Esophagus (tissue), 2 donors: ENCODE measurements at regions not wholly inside any gene's neighbourhood (a gene's known extent, or its start where the extent isn't known, plus 50 kb on each side); places are given as distances from the start of the nearest gene placed in this dataset.

Experiments used
- H3K27ac ChIP-seq, 2 donors: one replicate each; pipeline ENCODE4 v1.5.1; 2013; ENCODE audit warnings: low read depth in 2 of 2, mild to moderate bottlenecking in 2 of 2, inconsistent platforms in 1 of 2, low read length in 1 of 2, moderate library complexity in 1 of 2
- H3K27me3 ChIP-seq, 2 donors: one replicate each; pipeline ENCODE4 v1.6.1; 2013; ENCODE audit warnings: low read length in 2 of 2, control low read depth in 1 of 2, mild to moderate bottlenecking in 1 of 2; ENCODE audit not compliant: insufficient read depth in 2 of 2, control insufficient read depth in 1 of 2
- H3K36me3 ChIP-seq, 2 donors: one replicate each; pipeline ENCODE4 v1.6.1; 2013; ENCODE audit warnings: low read length in 1 of 2; ENCODE audit not compliant: control insufficient read depth in 2 of 2, insufficient read depth in 2 of 2
- H3K4me1 ChIP-seq, 2 donors: one replicate each; pipeline ENCODE4 v1.6.1; 2013; ENCODE audit warnings: low read length in 1 of 2; ENCODE audit not compliant: control insufficient read depth in 2 of 2, insufficient read depth in 2 of 2
- H3K4me3 ChIP-seq, 2 donors: one replicate each; pipeline ENCODE4 v1.5.1; 2013; ENCODE audit warnings: low read length in 2 of 2, mild to moderate bottlenecking in 2 of 2, low read depth in 1 of 2, moderate library complexity in 1 of 2
- H3K9me3 ChIP-seq, 2 donors: one replicate each; pipeline ENCODE4 v1.6.1; 2013; ENCODE audit warnings: mild to moderate bottlenecking in 2 of 2, low read depth in 1 of 2, low read length in 1 of 2, moderate library complexity in 1 of 2; ENCODE audit not compliant: control insufficient read depth in 2 of 2, insufficient read depth in 1 of 2
- WGBS, 2 donors: extraction: QIAGEN DNeasy Blood & Tissue Kit; methylation state at CpG; one replicate each; pipeline ENCODE4 v1.1.7; 2013; 5-methylcytosine and 5-hydroxymethylcytosine counted together
- donor health status: healthy with polysubstance abuse.
- donor health status: Bipolar disorder and iron deficiency.

- Histone ChIP-seq H3K9me3 (no peaks in the 10 kb centered on the region), H3K4me1 (no peaks in the 10 kb centered on the region), H3K36me3 (no peaks in the 10 kb centered on the region), H3K4me3 (no peak overlapping the region), H3K27me3 (no peaks in the 10 kb centered on the region), H3K27ac (no peak overlapping the region)
- WGBS, 2 donors, result 90 to 92% methylated on average over 1 of the region's 1 CpG
Observed at GRCh38 chr5:98641671-98642070, 131.8 kb upstream of the RGMB start.

GRCh38 chr5:98643569-98643968 lies 129.9 kb upstream of the RGMB start:
- Histone ChIP-seq H3K36me3 (no peaks in the 10 kb centered on the region), H3K27me3 (no peaks in the 10 kb centered on the region), H3K4me1 (no peaks in the 10 kb centered on the region), H3K9me3 (no peaks in the 10 kb centered on the region), H3K27ac (no peak overlapping the region), H3K4me3 (no peak overlapping the region)
- 46 to 73% methylated on average over 1 of the region's 1 CpG for WGBS, 2 donors

GRCh38 chr5:98651715-98652114 lies 121.7 kb upstream of the RGMB start:
- H3K9me3 ChIP-seq, result no peaks in the 10 kb centered on the region
- 54 to 69% methylated on average over 3 of the region's 3 CpGs for WGBS, 2 donors
- no peak overlapping the region for H3K27ac ChIP-seq
- H3K4me1 ChIP-seq, result no peaks in the 10 kb centered on the region
- H3K36me3 ChIP-seq, result no peaks in the 10 kb centered on the region
- H3K4me3 ChIP-seq, result no peak overlapping the region
- H3K27me3 ChIP-seq, result no peaks in the 10 kb centered on the region

GRCh38 chr5:98656125-98656795 lies 117.2 kb upstream of the RGMB start:
- Histone ChIP-seq H3K4me3 (no peak overlapping the region), H3K27me3 (no peaks in the 10 kb centered on the region), H3K9me3 (no peaks in the 10 kb centered on the region), H3K27ac (no peak overlapping the region), H3K36me3 (no peaks in the 10 kb centered on the region), H3K4me1 (no peaks in the 10 kb centered on the region)
- WGBS, 2 donors, result 43% methylated on average over 3 of the region's 3 CpGs

GRCh38 chr5:98656796-98657195 lies 116.7 kb upstream of the RGMB start:
- Histone ChIP-seq H3K27me3 (no peaks in the 10 kb centered on the region), H3K4me1 (no peaks in the 10 kb centered on the region), H3K27ac (no peak overlapping the region), H3K9me3 (no peaks in the 10 kb centered on the region), H3K36me3 (no peaks in the 10 kb centered on the region), H3K4me3 (no peak overlapping the region)
- 89 to 90% methylated on average over 1 of the region's 1 CpG for WGBS, 2 donors

GRCh38 chr5:98657559-98657958 lies 115.9 kb upstream of the RGMB start:
- no peak overlapping the region for H3K27ac ChIP-seq
- H3K36me3 ChIP-seq, result no peaks in the 10 kb centered on the region
- WGBS, 2 donors, result 81 to 91% methylated on average over 4 of the region's 4 CpGs

GRCh38 chr5:98663521-98663920 lies 109.9 kb upstream of the RGMB start:
- Histone ChIP-seq H3K36me3 (no peaks in the 10 kb centered on the region), H3K27me3 (no peaks in the 10 kb centered on the region), H3K4me3 (no peak overlapping the region), H3K4me1 (no peaks in the 10 kb centered on the region), H3K27ac (no peak overlapping the region), H3K9me3 (peaks cover 0 to 6% of the 10 kb centered on the region in 2 donors)

More at GRCh38 chr5:98657559-98657958, 115.9 kb upstream of the RGMB start:
- Histone ChIP-seq H3K27me3 (no peaks in the 10 kb centered on the region), H3K4me1 (no peaks in the 10 kb centered on the region), H3K4me3 (no peak overlapping the region), H3K9me3 (peaks cover 0 to 3% of the 10 kb centered on the region in 2 donors)

- Histone ChIP-seq H3K4me3 (no peak overlapping the region), H3K36me3 (no peaks in the 10 kb centered on the region), H3K9me3 (peaks cover 0 to 6% of the 10 kb centered on the region in 2 donors), H3K27me3 (no peaks in the 10 kb centered on the region), H3K27ac (no peak overlapping the region), H3K4me1 (no peaks in the 10 kb centered on the region)
- 92 to 93% methylated on average over 4 of the region's 4 CpGs for WGBS, 2 donors
Observed at GRCh38 chr5:98664736-98665135, 108.7 kb upstream of the RGMB start.

GRCh38 chr5:98679963-98680362 lies 93.5 kb upstream of the RGMB start:
- Histone ChIP-seq H3K36me3 (no peaks in the 10 kb centered on the region), H3K9me3 (no peaks in the 10 kb centered on the region), H3K27me3 (no peaks in the 10 kb centered on the region), H3K4me1 (no peaks in the 10 kb centered on the region), H3K4me3 (no peak overlapping the region), H3K27ac (no peak overlapping the region)
- 58 to 73% methylated on average over 4 of the region's 4 CpGs for WGBS, 2 donors

- Histone ChIP-seq H3K27me3 (no peaks in the 10 kb centered on the region), H3K9me3 (no peaks in the 10 kb centered on the region), H3K4me3 (no peak overlapping the region), H3K27ac (no peak overlapping the region), H3K4me1 (no peaks in the 10 kb centered on the region), H3K36me3 (no peaks in the 10 kb centered on the region)
Observed at GRCh38 chr5:98690002-98690401, 83.5 kb upstream of the RGMB start.
